HUDEP-2 (cell line): ENCODE measurements at regions not wholly inside any gene's neighbourhood (a gene's known extent, or its start where the extent isn't known, plus 50 kb on each side); places are given as distances from the start of the nearest gene placed in this dataset.
"Not testable (repeated sequence)": the region's sequence is repeated elsewhere in the genome, so short reads cannot be mapped to it uniquely, and the experiment has no call there.

Experiments used
- DNase-seq, 76 experiments: peaks; one replicate each; lab custom pipeline; 2025; ENCODE audit not compliant: unreplicated experiment in 76 of 76; lab: John Stamatoyannopoulos, UW

DNA sequence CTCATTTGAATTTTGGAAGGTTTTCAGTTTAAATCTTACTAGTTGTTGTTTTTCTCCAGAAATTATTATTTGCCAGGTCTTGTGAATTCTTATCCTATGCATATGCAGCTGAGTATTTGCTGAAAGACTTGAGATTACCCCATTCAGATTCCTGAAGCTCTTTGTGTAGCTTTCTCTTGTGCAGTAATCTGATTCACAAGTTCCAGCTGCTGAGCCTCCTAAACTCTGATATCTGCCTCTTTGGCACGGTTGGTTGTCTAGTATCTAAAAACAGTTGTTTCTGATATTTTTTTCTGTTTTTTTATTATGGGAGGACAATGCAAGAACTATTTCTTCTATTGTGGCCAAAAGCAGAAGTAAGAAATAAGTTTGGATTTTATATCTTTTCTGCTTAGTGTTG is 863.9 kb upstream of the MANEA start:
- DNase-seq = no peak

- DNase-seq = no peak
Measured at GRCh38 chr6:94698773-94699172, 878.6 kb upstream of the MANEA start.

- DNase-seq = not testable (repeated sequence)
Measured at GRCh38 chr6:94687255-94687654, 890.1 kb upstream of the MANEA start.

- no peak for DNase-seq
Measured at GRCh38 chr6:94683409-94683808, 893.9 kb upstream of the MANEA start.

GRCh38 chr6:94680669-94681212 is 896.6 kb upstream of the MANEA start:
- DNase-seq = no peak

GRCh38 chr6:94673251-94673650 is 904.1 kb upstream of the MANEA start:
- DNase-seq = no peak

DNA sequence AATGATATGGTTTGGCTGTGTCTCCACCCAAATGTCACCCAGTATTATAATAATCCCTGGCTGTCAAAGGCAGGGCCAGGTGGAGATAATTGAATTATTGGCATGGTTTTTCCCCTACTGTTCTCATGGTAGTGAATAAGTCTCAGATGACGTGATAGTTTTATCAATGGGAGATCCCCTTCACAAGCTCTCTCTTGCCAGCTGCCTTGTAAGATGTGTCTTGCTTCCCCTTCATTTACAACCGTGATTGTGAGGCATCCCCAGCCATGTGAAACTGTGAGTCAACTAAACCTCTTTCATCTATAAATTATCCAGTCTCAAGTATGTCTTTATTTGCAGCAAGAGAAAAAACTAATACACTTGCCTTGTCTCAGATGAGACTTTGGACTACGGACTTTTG is 907.3 kb upstream of the MANEA start:
- no peak for DNase-seq

GRCh38 chr6:94668876-94669275 is 908.5 kb upstream of the MANEA start:
- DNase-seq = no peak

DNA sequence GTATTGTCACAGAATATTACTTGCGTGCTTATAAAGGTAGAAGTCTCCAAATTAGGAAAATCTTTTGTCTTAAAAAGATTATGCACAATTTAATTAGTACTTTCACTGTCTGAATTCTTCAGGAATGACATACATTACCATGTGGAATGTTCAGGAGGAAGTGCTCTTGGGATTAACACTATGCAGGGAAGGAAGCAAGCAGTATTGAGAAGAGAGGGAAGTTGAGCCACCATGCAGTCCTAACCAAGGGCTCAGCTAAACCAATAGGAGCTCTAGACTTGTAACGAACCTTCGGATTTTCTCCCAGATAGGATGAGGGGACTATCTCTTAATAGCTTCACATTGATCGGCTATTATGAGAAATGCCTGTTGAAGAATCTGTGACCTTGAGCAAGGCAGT is 918.4 kb upstream of the MANEA start:
- DNase-seq = no peak

DNA sequence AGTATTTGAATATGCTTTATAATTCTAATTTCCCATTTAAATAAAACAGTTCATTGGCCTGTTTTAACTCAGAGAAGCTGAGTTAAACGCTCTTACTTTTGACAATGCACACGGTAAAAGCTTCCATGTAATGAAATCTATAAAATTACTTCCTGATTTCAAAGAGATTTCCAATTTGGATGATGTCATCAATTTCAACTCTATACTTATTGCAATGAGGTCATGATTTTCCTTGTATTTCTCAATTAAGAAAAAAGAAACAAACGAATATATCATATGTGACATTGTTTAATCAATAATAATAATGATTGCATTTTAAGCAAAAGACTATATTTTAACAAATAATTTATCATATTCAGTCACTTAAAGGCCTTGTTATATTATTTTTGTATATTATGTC is 926.1 kb upstream of the MANEA start:
- DNase-seq = no peak

DNA sequence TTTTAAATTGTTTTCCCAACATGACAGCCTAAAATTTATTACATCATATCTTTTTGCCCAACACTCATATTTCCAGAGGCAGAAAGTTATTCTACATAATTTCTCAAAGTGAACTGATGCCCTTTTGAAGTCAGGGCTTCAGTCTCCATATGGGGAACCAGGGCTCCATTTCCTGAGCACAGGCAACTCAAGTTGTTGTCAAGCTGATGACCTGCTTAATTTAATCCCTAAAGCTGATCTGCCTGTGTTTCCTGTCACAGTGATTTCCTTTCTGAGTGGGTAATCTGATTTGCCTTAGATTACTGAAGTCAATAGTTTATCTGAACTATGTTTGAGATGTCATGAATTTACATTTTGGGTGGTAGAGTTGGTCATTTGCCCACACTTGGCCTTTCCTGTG is 932.1 kb upstream of the MANEA start:
- DNase-seq = no peak

GRCh38 chr6:94639564-94639963 is 937.8 kb upstream of the MANEA start:
- no peak for DNase-seq

- DNase-seq = peak in 7 of 76 experiments; percentile 2 to 80 (median 33)
Measured at GRCh38 chr6:94636780-94637385, 940.5 kb upstream of the MANEA start.

DNA sequence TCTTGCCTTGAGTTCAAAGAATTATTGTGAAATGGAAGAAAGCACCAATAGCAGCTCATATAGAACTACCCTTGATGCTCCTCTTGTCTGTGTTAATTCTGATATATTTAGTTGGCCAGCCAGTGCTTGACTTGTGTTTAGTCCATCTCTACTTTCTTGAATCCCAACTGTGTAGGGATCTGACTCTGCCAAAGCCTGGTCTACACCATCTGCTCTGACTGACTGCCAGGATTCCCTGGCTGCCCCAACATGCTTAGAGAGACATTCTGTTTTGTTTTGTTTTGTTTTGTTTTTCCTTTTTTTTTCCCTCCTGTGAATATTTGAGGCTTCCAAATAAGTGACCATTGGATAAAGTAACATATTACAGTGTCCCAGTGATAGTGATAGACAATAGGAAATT is 953.7 kb upstream of the MANEA start:
- DNase-seq = no peak

DNA sequence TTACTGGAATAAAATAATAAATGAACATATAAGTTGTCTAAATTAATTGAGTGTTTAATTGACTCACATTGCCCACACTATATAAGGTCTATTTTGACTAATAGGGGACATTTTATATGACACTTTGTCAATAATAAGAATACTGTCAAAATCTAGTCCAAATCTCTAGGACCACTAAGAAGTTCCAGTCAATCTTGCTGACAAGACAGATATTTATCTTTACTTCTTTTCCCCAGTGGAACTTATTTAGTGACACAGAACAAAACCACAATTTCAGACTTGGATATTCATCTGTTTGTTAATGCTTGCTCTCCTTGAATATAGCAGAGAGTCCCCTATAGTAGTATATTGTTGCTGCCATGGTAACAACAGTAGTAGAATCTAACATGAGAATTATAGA is 954.6 kb upstream of the MANEA start:
- no peak for DNase-seq

DNA sequence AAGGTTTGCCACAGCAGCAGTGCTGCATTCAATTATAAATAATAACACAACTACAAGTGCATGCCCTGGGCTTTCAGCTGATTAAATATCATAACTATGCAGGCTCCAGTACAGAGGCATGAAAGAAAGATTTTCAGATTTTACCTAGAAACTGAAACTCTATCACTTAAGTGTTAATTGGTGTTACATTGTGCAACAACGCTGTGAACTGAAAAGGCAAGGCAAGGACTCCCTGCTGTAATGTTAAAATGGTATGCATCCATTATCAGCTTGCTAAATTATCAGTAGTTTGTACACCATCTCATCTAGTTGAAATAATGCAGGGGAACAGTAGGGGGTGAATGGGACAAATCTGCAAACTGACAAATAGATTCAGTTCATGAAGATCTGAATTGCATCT is 976.7 kb upstream of the MANEA start:
- DNase-seq = no peak

GRCh38 chr6:94597487-94597886 is 979.8 kb upstream of the MANEA start:
- DNase-seq = no peak

GRCh38 chr6:94590416-94590815 is 986.9 kb upstream of the MANEA start:
- no peak for DNase-seq

DNA sequence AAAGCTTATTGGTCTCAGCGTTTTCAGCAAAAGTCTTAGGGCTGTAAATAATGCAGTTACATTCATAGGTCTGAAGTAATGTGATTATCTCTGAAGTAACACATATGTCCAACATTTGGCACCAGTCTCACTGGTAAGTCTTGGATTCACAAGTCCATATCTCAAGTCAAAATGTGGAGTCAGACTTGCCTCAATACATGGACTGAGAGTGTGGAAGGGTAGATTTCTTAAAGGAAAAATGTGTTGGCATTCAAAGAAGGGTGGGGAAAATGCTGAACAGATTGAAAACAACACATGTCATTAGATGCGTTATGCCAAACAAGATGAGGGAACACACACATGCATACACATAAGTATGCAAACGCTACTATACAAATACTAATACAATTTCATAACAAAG is 989.0 kb upstream of the MANEA start:
- no peak for DNase-seq

GRCh38 chr6:94584211-94584610 is 993.1 kb upstream of the MANEA start:
- DNase-seq = no peak

- no peak for DNase-seq
Measured at GRCh38 chr6:94570581-94570980, 1006.8 kb upstream of the MANEA start.

DNA sequence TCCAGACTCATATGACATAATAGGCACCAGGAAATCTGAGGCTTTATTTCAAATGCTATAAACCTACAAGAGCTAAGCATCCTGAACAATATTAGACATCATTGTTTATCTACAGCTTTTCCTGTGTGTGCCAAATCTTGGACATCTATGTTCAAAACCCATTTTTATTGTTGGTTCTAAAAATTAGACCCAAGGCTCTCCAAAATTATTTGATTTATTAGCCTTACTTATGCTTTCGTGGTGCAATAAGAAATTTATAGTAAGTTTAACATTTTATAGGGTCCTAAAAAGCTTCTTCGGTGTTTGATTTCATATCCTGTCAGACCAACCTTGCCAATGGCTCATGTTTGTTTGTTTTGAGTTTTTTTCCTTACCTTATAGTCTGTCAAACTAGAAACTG is 1014.5 kb upstream of the MANEA start:
- no peak for DNase-seq
